ENCODE measurements at regions not wholly inside any gene's neighbourhood (a gene's known extent, or its start where the extent isn't known, plus 50 kb on each side); places are given as distances from the start of the nearest gene placed in this dataset.
"Not testable (repeated sequence)": the region's sequence is repeated elsewhere in the genome, so short reads cannot be mapped to it uniquely, and the experiment has no call there.

DNA sequence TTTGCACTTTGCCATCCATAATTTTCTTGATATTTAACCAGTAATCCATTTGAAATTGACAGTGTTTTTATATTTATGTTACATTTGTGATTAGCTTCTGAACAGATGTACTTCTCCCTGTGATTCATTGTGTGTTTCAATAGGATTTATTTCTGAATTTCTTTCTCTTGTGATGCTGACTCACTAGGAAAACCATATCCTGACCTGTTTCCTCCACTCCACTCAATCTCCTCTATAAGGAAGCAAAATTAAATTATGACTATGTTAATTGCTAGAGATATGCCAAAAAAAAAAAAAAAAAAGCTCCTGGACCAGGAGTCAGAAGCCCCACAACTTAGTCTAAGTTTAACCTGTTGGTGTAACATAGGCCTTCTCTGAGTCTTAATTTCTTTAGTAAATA is 614.6 kb upstream of the SPRY2 start:
- DNase-seq (ENCODE audit: low spot score) = no peak

DNA sequence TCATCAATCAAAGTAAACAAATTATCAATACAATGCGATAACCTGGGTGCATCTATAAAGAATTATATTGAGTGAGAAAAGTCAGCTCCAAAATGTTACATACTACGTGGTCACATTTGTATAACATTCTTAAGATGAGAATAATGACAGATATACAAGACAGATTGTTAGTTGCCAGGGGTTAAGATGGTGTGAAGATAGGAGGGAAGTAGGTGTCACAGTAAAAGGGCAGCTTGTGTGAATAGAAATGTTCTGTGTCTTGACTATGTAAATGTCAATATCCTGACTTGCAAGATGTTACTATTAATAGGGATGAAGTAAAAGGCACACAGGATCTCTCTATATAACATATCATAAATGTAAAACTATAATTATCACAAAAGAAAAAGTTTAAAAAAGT is 611.2 kb upstream of the SPRY2 start:
- no peak for DNase-seq (ENCODE audit: low spot score)

DNA sequence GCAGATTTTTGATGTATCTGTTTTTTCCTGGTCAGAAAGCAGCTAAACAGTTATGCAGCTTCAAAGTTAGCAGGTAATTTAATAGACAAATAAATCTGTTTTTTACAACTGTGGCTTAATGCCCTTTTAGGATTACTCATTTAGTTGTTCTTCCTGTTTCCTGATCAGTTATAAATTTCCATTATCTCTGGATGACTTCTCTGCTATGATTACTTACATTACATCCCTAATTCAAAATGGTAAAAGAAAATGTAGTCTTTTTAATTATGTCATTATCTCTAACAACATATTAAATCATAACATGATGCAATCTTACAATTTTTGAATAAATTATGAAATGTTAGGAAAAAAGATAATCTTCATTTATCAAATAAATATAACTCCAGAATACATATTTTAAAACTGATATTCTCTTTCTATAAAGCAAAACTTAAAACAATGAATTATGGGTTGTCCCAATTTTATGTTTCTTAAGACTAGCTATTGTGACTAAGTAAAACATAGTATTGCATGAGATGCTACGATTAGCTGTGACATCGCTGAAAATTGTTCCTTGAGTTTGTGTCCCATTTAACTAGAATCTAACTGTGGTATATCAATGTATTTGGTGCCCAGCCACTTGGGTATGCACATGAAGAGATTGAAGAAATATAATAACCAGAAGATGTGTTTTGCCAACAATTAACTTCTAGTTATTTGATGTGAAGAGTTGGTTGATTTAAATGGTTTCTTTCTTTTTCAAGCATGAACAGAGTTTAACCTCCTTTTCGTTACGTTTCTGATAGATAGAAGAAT is 605.3 kb upstream of the SPRY2 start:
- no peak for DNase-seq (ENCODE audit: low spot score)

DNA sequence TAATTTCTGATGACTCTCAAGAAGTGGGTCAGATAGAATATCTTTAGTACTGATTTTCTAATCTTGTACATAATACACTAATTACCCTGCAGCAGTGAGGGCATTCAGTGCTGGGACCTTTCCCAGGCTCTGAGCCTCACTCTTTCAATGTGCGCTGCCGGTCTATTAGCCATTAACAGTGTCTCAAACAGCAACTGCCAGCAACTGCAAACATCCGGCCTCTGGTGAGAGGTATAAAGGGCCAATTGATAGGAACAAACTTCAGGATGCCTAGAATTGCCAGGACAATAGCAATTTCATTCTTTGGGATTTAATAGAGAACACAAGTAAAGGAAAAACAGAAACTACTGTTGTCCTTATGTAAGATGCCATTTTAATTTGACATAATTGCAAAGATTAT is 604.4 kb upstream of the SPRY2 start:
- no peak for DNase-seq (ENCODE audit: low spot score)

DNA sequence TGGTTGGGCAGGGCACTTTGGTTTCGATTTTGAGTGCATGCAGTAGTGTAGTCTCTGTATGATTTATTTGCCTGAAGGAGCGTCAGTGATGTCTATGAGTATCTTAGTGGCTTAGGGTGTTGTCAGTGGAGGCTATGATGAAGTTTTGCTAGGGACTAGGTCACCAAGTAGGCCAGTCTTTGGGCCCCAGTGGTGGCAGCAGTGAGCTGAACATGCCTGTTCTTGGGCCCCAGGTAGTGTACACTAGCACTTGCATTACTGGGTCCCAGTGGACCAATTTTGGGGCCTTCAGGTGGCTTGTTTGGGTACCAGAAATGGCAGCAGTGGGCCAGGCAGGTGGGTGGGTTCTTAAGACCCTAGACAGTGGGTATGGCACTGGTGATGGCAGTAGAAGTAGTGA is 598.7 kb upstream of the SPRY2 start:
- no peak for DNase-seq (ENCODE audit: low spot score)

GRCh38 chr13:80931766-80932165 is 590.8 kb upstream of the SPRY2 start:
- no peak for DNase-seq (ENCODE audit: low spot score)

- no peak for DNase-seq (ENCODE audit: low spot score)
These were observed 590.2 kb upstream of the SPRY2 start for GRCh38 chr13:80931118-80931517.

GRCh38 chr13:80928241-80928640 is 587.3 kb upstream of the SPRY2 start:
- no peak for DNase-seq (ENCODE audit: low spot score)

DNA sequence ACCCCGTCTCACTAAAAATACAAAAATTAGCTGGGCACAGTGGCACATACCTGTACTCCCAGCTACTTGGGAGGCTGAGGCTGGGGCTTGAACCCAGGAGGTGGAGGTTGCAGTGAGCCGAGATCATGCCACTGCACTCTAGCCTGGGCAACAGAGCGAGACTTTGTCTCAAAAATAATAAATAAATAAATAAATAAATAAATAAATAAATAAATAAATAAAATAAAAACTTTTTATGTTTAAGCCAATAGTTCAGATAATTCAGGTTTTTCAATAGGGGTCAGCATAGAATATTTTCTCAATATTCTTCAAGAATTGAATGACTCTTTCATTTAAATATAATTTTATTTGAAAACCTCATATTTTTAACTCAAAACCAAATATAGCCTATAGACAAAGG is 585.1 kb upstream of the SPRY2 start:
- DNase-seq (ENCODE audit: low spot score) = not testable (repeated sequence)

DNA sequence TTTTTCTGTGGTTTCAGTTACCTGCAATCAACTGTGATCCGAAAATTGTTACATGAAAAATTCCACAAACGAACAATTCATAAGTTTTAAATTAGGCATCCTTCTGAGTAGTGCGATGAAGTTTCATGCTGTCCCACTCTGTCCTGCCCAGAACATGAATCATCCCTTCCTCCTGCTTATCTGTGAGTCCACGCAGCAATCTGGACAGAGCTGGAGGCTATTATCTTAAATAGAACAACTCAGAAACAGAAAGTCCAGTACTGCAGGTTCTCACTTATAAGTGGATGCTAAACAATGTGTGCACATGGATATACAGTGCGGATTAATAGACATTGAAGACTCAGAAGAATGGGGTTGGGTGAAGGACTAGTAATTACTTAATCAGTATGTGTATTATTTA is 583.7 kb upstream of the SPRY2 start:
- no peak for DNase-seq (ENCODE audit: low spot score)

DNA sequence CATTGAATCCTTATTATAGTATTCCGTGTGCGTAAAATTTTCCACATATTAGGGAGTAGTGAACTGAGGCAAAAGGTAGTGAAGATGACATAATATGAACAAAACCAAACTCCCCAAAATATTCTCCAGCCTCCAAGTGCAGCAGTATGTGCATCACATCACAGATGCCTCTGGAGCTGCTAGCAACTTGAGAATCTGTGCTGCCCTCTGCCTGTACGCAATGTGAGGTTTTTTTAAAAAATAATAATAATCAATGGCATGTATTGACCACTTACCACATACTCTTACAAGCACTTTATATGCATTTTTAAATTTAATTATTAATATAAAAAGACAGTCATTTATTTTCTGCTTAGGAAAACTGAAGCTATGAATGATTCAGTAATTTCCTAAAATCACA is 583.0 kb upstream of the SPRY2 start:
- DNase-seq (ENCODE audit: low spot score) = no peak

- no peak for DNase-seq (ENCODE audit: low spot score)
These were observed 581.0 kb upstream of the SPRY2 start for GRCh38 chr13:80921971-80922370.

- DNase-seq (ENCODE audit: low spot score) = no peak
These were observed 580.6 kb upstream of the SPRY2 start for GRCh38 chr13:80921541-80921940.

DNA sequence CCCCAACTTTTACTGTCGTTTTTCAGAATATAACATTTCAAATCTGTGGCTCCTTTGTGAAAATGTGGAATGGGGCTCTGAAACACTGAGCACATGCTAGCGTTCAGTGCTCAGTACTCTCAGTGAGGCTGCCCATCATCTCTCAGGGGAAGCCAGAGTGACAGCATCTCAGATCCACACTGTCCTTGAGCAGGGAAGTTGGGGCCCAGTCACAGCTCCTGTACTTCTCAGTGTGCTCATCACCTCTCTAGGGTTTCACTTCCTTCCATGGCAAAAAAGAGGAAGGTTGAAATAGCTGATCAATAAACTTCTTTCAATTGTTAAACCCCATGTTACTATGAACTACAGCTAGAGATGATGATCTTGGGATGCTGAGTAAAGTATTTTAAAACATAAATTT is 565.9 kb upstream of the SPRY2 start:
- DNase-seq (ENCODE audit: low spot score) = no peak

- no peak for DNase-seq (ENCODE audit: low spot score)
These were observed 563.5 kb upstream of the SPRY2 start for GRCh38 chr13:80904386-80904785.

DNA sequence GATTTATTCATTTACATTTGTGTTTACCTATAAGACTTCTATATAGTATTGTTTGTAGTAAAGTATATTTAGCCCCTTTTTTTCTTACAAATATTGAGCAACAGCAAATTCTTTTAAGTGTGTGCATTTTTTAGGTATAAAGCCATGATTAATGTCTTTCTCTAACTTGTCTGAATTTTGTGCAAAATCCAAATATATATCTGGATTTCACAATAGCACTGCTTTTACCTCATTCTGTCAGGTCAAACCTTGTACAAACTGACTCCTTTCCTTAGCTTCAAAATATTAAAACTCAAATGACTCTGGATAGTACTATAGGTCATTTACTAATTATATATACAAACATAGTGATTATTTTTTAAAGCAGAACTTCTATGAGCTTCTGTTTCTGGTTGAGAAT is 563.0 kb upstream of the SPRY2 start:
- DNase-seq (ENCODE audit: low spot score) = no peak

GRCh38 chr13:80901530-80901929 is 560.6 kb upstream of the SPRY2 start:
- no peak for DNase-seq (ENCODE audit: low spot score)

DNA sequence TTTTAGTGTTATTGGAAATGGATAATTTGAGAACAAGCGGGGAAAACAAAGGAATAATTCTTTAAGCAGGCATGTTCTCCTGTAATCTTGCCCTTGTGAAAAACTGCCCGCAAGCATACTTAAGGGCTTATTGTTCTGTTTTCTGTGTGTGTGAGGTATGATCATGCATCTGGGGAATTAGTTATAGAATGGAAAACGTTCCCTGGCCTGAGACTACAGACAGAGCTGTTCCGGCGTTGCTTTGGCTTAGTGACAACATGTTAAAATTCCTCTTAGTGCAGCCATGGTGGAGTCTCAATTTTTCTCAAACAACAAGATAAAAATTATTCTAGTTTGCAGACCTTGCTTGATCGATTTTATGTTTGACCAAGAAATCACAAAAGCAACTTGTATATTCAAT is 560.2 kb upstream of the SPRY2 start:
- DNase-seq (ENCODE audit: low spot score) = no peak

GRCh38 chr13:80900561-80900960 is 559.6 kb upstream of the SPRY2 start:
- no peak for DNase-seq (ENCODE audit: low spot score)

GRCh38 chr13:80897641-80898040 is 556.7 kb upstream of the SPRY2 start:
- not testable (repeated sequence) for DNase-seq (ENCODE audit: low spot score)

DNA sequence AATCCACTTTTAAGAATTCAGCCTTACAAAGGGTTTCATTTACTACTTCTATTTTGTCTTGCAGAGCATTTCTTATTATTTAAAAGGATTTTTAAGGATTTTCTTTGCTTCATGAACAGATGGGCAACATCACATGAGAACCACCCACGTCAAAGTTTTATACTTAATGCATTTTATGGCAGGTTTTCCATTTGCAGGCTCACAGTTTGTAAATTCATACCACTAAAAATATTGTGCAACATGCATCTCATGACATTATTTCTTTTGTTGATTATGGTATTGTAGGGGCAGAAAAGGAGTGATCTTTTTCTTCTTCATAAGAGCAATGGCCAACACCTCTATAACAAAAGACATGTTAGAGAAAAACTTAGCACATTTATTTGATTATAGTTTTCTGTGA is 554.0 kb upstream of the SPRY2 start:
- no peak for DNase-seq (ENCODE audit: low spot score)

DNA sequence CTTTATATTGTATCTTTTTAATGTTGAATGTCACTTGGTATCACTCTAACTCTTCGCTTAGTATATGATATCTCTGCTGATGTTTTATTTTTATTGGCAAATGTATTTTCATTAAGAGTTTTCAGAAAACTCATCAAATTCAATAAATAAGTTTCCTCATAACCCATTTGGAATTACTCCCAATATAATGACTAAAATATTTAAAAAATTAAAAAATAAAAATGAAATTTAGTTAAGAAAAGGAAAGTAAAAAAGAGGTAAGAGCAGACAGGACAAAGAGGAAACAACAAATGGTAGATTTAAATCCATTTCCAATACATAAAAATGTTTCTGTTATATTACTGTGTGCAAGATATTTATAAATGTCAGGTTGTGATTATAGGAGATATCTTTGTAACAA is 548.9 kb upstream of the SPRY2 start:
- no peak for DNase-seq (ENCODE audit: low spot score)

DNA sequence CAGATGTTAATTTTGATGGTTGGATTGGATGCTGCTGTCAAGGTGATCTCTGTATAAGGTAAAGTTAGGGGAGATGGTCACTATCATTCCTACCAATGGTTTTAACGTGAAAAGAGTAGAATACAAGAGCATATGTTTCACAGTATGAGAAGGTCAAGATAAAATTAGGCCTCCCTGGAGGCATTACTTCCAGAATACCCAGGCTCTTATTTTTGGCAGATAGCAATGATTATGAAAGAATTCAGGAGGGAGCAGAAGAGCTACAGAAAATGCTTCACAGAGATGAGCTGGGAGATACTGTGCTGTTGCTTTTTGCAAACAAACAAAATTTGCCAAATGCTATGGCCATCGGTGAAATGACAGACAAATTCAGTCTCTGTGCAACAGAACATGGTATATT is 547.5 kb upstream of the SPRY2 start:
- DNase-seq (ENCODE audit: low spot score) = no peak

DNA sequence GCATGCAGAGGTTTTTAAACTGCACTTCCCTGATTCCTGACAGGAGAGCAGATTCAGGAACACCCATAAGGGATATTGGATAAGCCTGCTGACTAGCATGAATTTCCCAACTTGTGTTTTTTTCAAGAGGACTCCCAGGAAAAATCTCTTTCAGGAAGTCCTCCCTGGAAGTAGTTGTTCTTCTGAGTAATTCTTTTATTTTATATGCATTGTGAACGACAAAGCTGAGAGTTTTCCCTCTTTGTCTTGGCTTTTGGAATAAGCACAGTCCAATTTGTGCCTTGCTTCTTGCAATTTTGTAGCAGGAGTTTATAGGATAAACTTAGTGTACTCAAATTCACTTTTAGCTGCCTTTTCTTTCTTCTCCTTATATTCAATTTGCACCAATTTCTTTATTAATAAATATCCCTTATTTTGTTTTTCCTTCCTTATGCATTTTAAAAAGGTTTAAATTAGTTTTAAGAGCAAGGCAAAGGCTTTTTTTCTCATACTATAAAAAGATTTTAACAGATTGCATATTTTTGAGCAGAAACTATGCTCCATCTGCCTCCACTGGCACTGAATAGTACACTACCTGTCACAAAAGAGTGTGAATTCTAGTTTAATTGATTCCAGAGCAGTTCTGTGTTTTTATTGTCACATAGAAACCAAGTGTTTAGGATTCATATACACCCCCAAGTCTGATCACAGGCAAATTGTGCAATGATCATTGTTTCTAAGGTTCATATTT is 543.3 kb upstream of the SPRY2 start:
- no peak for DNase-seq (ENCODE audit: low spot score)
